SK-N-SH treated with all-trans-retinoic acid at 6 μM for 48 hours (cell line): ENCODE measurements at regions not wholly inside any gene's neighbourhood (a gene's known extent, or its start where the extent isn't known, plus 50 kb on each side); places are given as distances from the start of the nearest gene placed in this dataset.

Source experiments
- ARNTL ChIP-seq: fragments of 450-650 bp; formaldehyde crosslinking; IDR thresholded peaks from 2 replicates; pipeline ENCODE4 v1.5.0; 2020; ENCODE audit warnings: low read depth, mild to moderate bottlenecking, moderate library complexity, borderline replicate concordance
- ESRRG ChIP-seq: fragments of 250-450 bp; sonication (Bioruptor Pico); IDR thresholded peaks from 2 replicates; pipeline ENCODE4 v1.6.1; 2021; ENCODE audit warnings: mild to moderate bottlenecking
- GLIS3 ChIP-seq: fragments of 250-450 bp; sonication (Bioruptor Pico); IDR thresholded peaks from 2 replicates; pipeline ENCODE4 v1.5.0; 2020; ENCODE audit warnings: mild to moderate bottlenecking, moderate library complexity
- ISL1 ChIP-seq: fragments of 250-450 bp; sonication (Bioruptor Pico); IDR thresholded peaks from 2 replicates; pipeline ENCODE4 v2.1.2; 2022; ENCODE audit warnings: mild to moderate bottlenecking, moderate library complexity
- RARB ChIP-seq: fragments of 250-450 bp; sonication (Bioruptor Pico); IDR thresholded peaks from 2 replicates; pipeline ENCODE4 v1.8.0; 2021; ENCODE audit warnings: mild to moderate bottlenecking, moderate library complexity
- SNAI2 ChIP-seq: fragments of 250-450 bp; sonication (Bioruptor Pico); IDR thresholded peaks from 2 replicates; pipeline ENCODE4 v1.5.0; 2020; ENCODE audit warnings: mild to moderate bottlenecking, moderate library complexity
- TCF4 ChIP-seq: fragments of 250-450 bp; sonication (Bioruptor Pico); IDR thresholded peaks from 2 replicates; pipeline ENCODE4 v1.8.0; 2021; ENCODE audit warnings: mild to moderate bottlenecking, moderate library complexity, borderline replicate concordance
- ZFP3 ChIP-seq: fragments of 250-450 bp; sonication (Bioruptor Pico); IDR thresholded peaks from 2 replicates; pipeline ENCODE4 v1.5.0; 2020; ENCODE audit warnings: mild to moderate bottlenecking, moderate library complexity
- ZFP30 ChIP-seq: fragments of 450-650 bp; formaldehyde crosslinking; IDR thresholded peaks from 2 replicates; pipeline ENCODE4 v1.5.0; 2022; ENCODE audit warnings: mild to moderate bottlenecking, moderate library complexity
- ZNF565 ChIP-seq: fragments of 450-650 bp; formaldehyde crosslinking; conservative IDR thresholded peaks from 2 replicates; pipeline ENCODE4 v1.5.0; 2020; ENCODE audit warnings: low read depth, mild to moderate bottlenecking, moderate library complexity
- ZNF8 ChIP-seq: fragments of 450-650 bp; formaldehyde crosslinking; IDR thresholded peaks from 2 replicates; pipeline ENCODE4 v1.5.0; 2020; ENCODE audit warnings: mild to moderate bottlenecking, moderate library complexity
- TF ChIP-seq, protein P1 (sequence below): fragments of 250-450 bp; sonication (Bioruptor Pico); IDR thresholded peaks from 2 replicates; pipeline ENCODE4 v1.8.0; 2020; ENCODE audit warnings: mild to moderate bottlenecking, moderate library complexity, borderline replicate concordance
- TF ChIP-seq, protein P2 (sequence below): fragments of 250-450 bp; sonication (Bioruptor Pico); IDR thresholded peaks from 2 replicates; pipeline ENCODE4 v1.5.1; 2020; ENCODE audit warnings: low read depth, mild to moderate bottlenecking, moderate library complexity

DNA sequence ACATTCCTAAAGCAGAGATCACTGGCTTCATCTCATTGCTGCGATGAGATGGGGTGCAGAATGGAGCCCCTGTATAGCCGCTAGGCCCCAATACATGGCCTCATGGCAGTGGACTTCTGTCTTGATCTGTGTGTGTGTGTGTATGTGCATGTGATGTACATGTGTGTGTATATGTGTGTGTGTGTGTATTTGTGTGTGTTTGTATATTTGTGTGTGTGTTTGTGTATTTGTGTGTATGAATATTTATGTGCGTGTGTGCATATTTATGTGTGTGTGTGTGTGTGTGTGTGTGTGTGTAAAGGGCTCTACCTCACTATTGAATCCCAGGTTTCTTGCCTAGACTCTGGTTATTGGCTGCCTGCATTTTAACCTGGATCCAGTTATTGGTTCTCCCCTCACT is 958.2 kb downstream of the GRID1 start:
- TF ChIP-seq ISL1 (CRISPR knock-in tag) (no peak), ZNF8 (CRISPR knock-in tag) (no peak), RARB (CRISPR knock-in tag) (no peak), TCF4 (CRISPR knock-in tag) (no peak), ZFP30 (no peak), ZFP3 (CRISPR knock-in tag) (no peak), ESRRG (no peak), ARNTL (CRISPR knock-in tag) (no peak), GLIS3 (CRISPR knock-in tag) (no peak), SNAI2 (CRISPR knock-in tag) (no peak), ZNF565 (CRISPR knock-in tag) (no peak)
- TF ChIP-seq, protein P1, sequence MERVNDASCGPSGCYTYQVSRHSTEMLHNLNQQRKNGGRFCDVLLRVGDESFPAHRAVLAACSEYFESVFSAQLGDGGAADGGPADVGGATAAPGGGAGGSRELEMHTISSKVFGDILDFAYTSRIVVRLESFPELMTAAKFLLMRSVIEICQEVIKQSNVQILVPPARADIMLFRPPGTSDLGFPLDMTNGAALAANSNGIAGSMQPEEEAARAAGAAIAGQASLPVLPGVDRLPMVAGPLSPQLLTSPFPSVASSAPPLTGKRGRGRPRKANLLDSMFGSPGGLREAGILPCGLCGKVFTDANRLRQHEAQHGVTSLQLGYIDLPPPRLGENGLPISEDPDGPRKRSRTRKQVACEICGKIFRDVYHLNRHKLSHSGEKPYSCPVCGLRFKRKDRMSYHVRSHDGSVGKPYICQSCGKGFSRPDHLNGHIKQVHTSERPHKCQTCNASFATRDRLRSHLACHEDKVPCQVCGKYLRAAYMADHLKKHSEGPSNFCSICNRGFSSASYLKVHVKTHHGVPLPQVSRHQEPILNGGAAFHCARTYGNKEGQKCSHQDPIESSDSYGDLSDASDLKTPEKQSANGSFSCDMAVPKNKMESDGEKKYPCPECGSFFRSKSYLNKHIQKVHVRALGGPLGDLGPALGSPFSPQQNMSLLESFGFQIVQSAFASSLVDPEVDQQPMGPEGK = no peak
- TF ChIP-seq, protein P2, sequence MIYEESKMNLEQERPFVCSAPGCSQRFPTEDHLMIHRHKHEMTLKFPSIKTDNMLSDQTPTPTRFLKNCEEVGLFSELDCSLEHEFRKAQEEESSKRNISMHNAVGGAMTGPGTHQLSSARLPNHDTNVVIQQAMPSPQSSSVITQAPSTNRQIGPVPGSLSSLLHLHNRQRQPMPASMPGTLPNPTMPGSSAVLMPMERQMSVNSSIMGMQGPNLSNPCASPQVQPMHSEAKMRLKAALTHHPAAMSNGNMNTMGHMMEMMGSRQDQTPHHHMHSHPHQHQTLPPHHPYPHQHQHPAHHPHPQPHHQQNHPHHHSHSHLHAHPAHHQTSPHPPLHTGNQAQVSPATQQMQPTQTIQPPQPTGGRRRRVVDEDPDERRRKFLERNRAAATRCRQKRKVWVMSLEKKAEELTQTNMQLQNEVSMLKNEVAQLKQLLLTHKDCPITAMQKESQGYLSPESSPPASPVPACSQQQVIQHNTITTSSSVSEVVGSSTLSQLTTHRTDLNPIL (CRISPR knock-in tag) = no peak
